ENCODE measurements at regions not wholly inside any gene's neighbourhood (a gene's known extent, or its start where the extent isn't known, plus 50 kb on each side); places are given as distances from the start of the nearest gene placed in this dataset.

DNA sequence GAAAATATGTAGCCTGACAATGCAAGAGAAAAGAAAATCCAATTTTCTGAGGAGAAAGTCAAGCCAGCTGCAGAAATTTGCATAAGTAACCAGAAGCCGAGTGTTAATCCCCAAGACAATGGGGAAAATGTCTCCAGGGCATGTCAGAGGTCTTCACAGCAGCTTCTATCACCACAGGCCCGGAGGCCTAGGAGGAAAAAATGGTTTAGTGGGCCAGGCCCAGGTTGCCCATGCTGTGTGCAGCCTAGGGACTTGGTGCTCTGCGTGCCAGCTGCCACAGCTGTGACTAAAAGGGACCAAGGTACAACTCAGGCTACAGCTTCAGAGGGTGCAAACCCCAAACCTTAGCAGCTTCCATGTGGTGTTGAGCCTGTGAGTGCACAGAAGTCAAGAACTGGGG, 201.2 kb upstream of the SOX2 start:
- no peaks in the 10 kb centered on the region for H3K27me3 ChIP-seq (ENCODE audit: insufficient read depth)
- H3K79me2 ChIP-seq (ENCODE audit: insufficient read depth) = no peaks in the 10 kb centered on the region
- H3K4me3 ChIP-seq (ENCODE audit: low read depth in 2 of 2, low read length in 1 of 2) = no peak overlapping the region
- no peak overlapping the region for H3K4me2 ChIP-seq
- no peaks in the 10 kb centered on the region for H3K9me2 ChIP-seq
- no peaks in the 10 kb centered on the region for H4K20me1 ChIP-seq (ENCODE audit: insufficient read depth)
- DNase-seq = no peak
- no peaks in the 10 kb centered on the region for H3K4me1 ChIP-seq (ENCODE audit: control insufficient read depth in 1 of 2, insufficient read depth in 2 of 2, low read depth in 1 of 2, low read length in 1 of 2)
- TF ChIP-seq, protein P1, sequence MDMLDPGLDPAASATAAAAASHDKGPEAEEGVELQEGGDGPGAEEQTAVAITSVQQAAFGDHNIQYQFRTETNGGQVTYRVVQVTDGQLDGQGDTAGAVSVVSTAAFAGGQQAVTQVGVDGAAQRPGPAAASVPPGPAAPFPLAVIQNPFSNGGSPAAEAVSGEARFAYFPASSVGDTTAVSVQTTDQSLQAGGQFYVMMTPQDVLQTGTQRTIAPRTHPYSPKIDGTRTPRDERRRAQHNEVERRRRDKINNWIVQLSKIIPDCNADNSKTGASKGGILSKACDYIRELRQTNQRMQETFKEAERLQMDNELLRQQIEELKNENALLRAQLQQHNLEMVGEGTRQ (IDR thresholded peaks at IDR 0.05; ENCODE audit: borderline replicate concordance, low read depth, low read length) = no peak
- no peak for TF ChIP-seq SIN3A (IDR thresholded peaks at IDR 0.05; ENCODE audit: borderline replicate concordance, low read depth, low read length)
- TF ChIP-seq NFIC (IDR thresholded peaks at IDR 0.05; ENCODE audit: borderline replicate concordance) = no peak
- no peak for TF ChIP-seq TAF1 (IDR thresholded peaks at IDR 0.05; ENCODE audit: borderline replicate concordance, low read depth, low read length)
- no peak overlapping the region for H2AFZ ChIP-seq (ENCODE audit: low read depth)
- no peak overlapping the region for H3K9ac ChIP-seq
- 38% methylated on average over 1 of the region's 3 CpGs for WGBS (ENCODE audit: low lambda C conversion rate)
- CTCF ChIA-PET = no interaction called here
- H3K36me3 ChIP-seq (replicated peaks in 1 of 2; ENCODE audit: control insufficient read depth in 1 of 2, insufficient read depth in 2 of 2, low read length in 1 of 2) = no peaks in the 10 kb centered on the region
- POLR2A ChIA-PET = no interaction called here
- H3F3A ChIP-seq (replicated peaks; ENCODE audit: insufficient read depth) = no peaks in the 10 kb centered on the region
- no peaks in the 10 kb centered on the region for H3K9me3 ChIP-seq
- no peak overlapping the region for H3K27ac ChIP-seq (ENCODE audit: low read depth in 2 of 2, low read length in 1 of 2)

DNA sequence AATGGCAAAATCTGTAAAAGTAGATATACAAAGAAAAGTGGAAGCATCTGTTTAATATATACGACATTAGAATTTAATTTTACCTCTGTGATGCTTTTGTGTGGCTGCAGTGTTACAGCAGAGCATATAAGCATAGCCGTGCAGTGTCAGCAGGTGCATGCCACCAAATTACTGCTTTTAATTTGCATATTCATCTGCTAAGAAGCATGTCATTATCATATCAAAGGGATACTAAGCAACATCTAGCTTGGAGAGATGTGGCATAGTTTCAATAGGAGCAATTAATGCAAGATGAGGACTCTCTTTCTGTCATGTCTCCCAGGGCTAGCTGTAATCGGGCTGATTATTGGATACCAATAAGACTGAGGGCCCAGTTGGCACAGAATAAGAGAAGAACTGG, 214.4 kb upstream of the SOX2 start:
- TF ChIP-seq EZH2phosphoT487 (IDR thresholded peaks at IDR 0.05; ENCODE audit: borderline replicate concordance, low read depth) = no peak
- TF ChIP-seq ELF1 (IDR thresholded peaks at IDR 0.05) = no peak
- no peak for TF ChIP-seq FOSL2 (IDR thresholded peaks at IDR 0.05; ENCODE audit: borderline replicate concordance, low read depth)
- TF ChIP-seq NFIC (IDR thresholded peaks at IDR 0.05; ENCODE audit: borderline replicate concordance) = no peak
- TF ChIP-seq SIN3A (IDR thresholded peaks at IDR 0.05; ENCODE audit: borderline replicate concordance, low read depth, low read length) = no peak
- no peak for TF ChIP-seq FOXM1 (IDR thresholded peaks at IDR 0.05; ENCODE audit: low read depth)
- no peak for TF ChIP-seq EP300 (IDR thresholded peaks at IDR 0.05; ENCODE audit: borderline replicate concordance in 1 of 2, low read depth in 1 of 2, low read length in 1 of 2)
- TF ChIP-seq, protein P1 (IDR thresholded peaks at IDR 0.05; ENCODE audit: borderline replicate concordance, low read depth, low read length) = no peak
- TF ChIP-seq, protein P2, sequence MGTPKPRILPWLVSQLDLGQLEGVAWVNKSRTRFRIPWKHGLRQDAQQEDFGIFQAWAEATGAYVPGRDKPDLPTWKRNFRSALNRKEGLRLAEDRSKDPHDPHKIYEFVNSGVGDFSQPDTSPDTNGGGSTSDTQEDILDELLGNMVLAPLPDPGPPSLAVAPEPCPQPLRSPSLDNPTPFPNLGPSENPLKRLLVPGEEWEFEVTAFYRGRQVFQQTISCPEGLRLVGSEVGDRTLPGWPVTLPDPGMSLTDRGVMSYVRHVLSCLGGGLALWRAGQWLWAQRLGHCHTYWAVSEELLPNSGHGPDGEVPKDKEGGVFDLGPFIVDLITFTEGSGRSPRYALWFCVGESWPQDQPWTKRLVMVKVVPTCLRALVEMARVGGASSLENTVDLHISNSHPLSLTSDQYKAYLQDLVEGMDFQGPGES (IDR thresholded peaks at IDR 0.05; ENCODE audit: low read depth, low read length) = no peak
- no peak for TF ChIP-seq TAF1 (IDR thresholded peaks at IDR 0.05; ENCODE audit: borderline replicate concordance, low read depth, low read length)
- TF ChIP-seq, protein P3, sequence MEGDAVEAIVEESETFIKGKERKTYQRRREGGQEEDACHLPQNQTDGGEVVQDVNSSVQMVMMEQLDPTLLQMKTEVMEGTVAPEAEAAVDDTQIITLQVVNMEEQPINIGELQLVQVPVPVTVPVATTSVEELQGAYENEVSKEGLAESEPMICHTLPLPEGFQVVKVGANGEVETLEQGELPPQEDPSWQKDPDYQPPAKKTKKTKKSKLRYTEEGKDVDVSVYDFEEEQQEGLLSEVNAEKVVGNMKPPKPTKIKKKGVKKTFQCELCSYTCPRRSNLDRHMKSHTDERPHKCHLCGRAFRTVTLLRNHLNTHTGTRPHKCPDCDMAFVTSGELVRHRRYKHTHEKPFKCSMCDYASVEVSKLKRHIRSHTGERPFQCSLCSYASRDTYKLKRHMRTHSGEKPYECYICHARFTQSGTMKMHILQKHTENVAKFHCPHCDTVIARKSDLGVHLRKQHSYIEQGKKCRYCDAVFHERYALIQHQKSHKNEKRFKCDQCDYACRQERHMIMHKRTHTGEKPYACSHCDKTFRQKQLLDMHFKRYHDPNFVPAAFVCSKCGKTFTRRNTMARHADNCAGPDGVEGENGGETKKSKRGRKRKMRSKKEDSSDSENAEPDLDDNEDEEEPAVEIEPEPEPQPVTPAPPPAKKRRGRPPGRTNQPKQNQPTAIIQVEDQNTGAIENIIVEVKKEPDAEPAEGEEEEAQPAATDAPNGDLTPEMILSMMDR (IDR thresholded peaks at IDR 0.05) = no peak
- no peak for TF ChIP-seq NRF1 (IDR thresholded peaks at IDR 0.05; ENCODE audit: low read depth, low read length)
- TF ChIP-seq, protein P4, sequence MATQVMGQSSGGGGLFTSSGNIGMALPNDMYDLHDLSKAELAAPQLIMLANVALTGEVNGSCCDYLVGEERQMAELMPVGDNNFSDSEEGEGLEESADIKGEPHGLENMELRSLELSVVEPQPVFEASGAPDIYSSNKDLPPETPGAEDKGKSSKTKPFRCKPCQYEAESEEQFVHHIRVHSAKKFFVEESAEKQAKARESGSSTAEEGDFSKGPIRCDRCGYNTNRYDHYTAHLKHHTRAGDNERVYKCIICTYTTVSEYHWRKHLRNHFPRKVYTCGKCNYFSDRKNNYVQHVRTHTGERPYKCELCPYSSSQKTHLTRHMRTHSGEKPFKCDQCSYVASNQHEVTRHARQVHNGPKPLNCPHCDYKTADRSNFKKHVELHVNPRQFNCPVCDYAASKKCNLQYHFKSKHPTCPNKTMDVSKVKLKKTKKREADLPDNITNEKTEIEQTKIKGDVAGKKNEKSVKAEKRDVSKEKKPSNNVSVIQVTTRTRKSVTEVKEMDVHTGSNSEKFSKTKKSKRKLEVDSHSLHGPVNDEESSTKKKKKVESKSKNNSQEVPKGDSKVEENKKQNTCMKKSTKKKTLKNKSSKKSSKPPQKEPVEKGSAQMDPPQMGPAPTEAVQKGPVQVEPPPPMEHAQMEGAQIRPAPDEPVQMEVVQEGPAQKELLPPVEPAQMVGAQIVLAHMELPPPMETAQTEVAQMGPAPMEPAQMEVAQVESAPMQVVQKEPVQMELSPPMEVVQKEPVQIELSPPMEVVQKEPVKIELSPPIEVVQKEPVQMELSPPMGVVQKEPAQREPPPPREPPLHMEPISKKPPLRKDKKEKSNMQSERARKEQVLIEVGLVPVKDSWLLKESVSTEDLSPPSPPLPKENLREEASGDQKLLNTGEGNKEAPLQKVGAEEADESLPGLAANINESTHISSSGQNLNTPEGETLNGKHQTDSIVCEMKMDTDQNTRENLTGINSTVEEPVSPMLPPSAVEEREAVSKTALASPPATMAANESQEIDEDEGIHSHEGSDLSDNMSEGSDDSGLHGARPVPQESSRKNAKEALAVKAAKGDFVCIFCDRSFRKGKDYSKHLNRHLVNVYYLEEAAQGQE (IDR thresholded peaks at IDR 0.05; ENCODE audit: low read depth, low read length) = no peak
- TF ChIP-seq GABPA (IDR thresholded peaks at IDR 0.05; ENCODE audit: low read depth) = no peak
- no peak for TF ChIP-seq RFX5 (IDR thresholded peaks at IDR 0.05; ENCODE audit: low read length)
- no peak for TF ChIP-seq SMC3 (IDR thresholded peaks at IDR 0.05; ENCODE audit: low read depth, low read length)
- no peak for TF ChIP-seq TCF12 (IDR thresholded peaks at IDR 0.05)
- no peak for TF ChIP-seq RAD21 (IDR thresholded peaks at IDR 0.05; ENCODE audit: low read length)
- no peak for TF ChIP-seq FOXJ3 (CRISPR knock-in tag; IDR thresholded peaks at IDR 0.05)
- TF ChIP-seq MEF2A (IDR thresholded peaks at IDR 0.05; ENCODE audit: borderline replicate concordance, low read depth) = no peak
- no peaks in the 10 kb centered on the region for H4K20me1 ChIP-seq (ENCODE audit: insufficient read depth)
- H3K9ac ChIP-seq = no peak overlapping the region
- no peaks in the 10 kb centered on the region for H3K79me2 ChIP-seq (ENCODE audit: insufficient read depth)
- no peak overlapping the region for H3K4me2 ChIP-seq
- H3K9me2 ChIP-seq = no peaks in the 10 kb centered on the region
- H3F3A ChIP-seq (replicated peaks; ENCODE audit: insufficient read depth) = peaks cover 3% of the 10 kb centered on the region
- DNase-seq = no peak
- no peaks in the 10 kb centered on the region for H3K9me3 ChIP-seq
- H3K36me3 ChIP-seq (replicated peaks in 1 of 2; ENCODE audit: control insufficient read depth in 1 of 2, insufficient read depth in 2 of 2, low read length in 1 of 2) = no peaks in the 10 kb centered on the region
- H3K4me1 ChIP-seq (ENCODE audit: control insufficient read depth in 1 of 2, insufficient read depth in 2 of 2, low read depth in 1 of 2, low read length in 1 of 2) = no peaks in the 10 kb centered on the region
- 58% methylated on average over 3 of the region's 3 CpGs for WGBS (ENCODE audit: low lambda C conversion rate)
- no peak overlapping the region for H3K4me3 ChIP-seq (ENCODE audit: low read depth in 2 of 2, low read length in 1 of 2)
- H3K27ac ChIP-seq (ENCODE audit: low read depth in 2 of 2, low read length in 1 of 2) = no peak overlapping the region
- POLR2A ChIA-PET = no interaction called here
- CTCF ChIA-PET = interaction anchor here (0.5 kb wide), 1 partner anchor 1340 kb away, joined by 3 read pairs; no protein-coding TSS in a partner anchor
- no peak overlapping the region for H2AFZ ChIP-seq (ENCODE audit: low read depth)
- H3K27me3 ChIP-seq (ENCODE audit: insufficient read depth) = no peaks in the 10 kb centered on the region

Data from SK-N-SH (cell line).